HepG2 (cell line): ENCODE measurements at regions not wholly inside any gene's neighbourhood (a gene's known extent, or its start where the extent isn't known, plus 50 kb on each side); places are given as distances from the start of the nearest gene placed in this dataset.

ENCODE experiments used
- ETV6 ChIP-seq: sonication (generic); formaldehyde crosslinking; conservative IDR thresholded peaks from 2 replicates; pipeline ENCODE4 v1.4.0; 2020; ENCODE audit warnings: missing genetic modification reagents
- PHF8 ChIP-seq: sonication (generic); formaldehyde crosslinking; IDR thresholded peaks from 2 replicates; pipeline ENCODE4 v1.5.0; 2020; ENCODE audit warnings: missing genetic modification reagents
- PLRG1 ChIP-seq: fragments of 450-650 bp; conservative IDR thresholded peaks from 2 replicates; pipeline ENCODE4 v1.6.1; 2016
- SMC3 ChIP-seq: IDR thresholded peaks from 2 replicates; pipeline ENCODE4 v1.6.1; 2011; ENCODE audit warnings: low read length, improper control_type of control experiment
- TAF1 ChIP-seq: sonication (generic); formaldehyde crosslinking; IDR thresholded peaks from 2 replicates; pipeline ENCODE4 v1.4.0; 2020; ENCODE audit warnings: missing genetic modification reagents
- ZNF354B ChIP-seq: sonication (generic); formaldehyde crosslinking; IDR thresholded peaks from 2 replicates; pipeline ENCODE4 v1.8.0; 2022; ENCODE audit warnings: mild to moderate bottlenecking, missing genetic modification reagents
- ZNF550 ChIP-seq: sonication (generic); formaldehyde crosslinking; IDR thresholded peaks from 2 replicates; pipeline ENCODE4 v1.4.0; 2020; ENCODE audit warnings: mild to moderate bottlenecking, missing genetic modification reagents, borderline replicate concordance
- TF ChIP-seq, protein P1 (sequence below): sonication (generic); formaldehyde crosslinking; IDR thresholded peaks from 2 replicates; pipeline ENCODE4 v1.5.0; 2020; ENCODE audit warnings: mild to moderate bottlenecking, missing genetic modification reagents, moderate library complexity

DNA sequence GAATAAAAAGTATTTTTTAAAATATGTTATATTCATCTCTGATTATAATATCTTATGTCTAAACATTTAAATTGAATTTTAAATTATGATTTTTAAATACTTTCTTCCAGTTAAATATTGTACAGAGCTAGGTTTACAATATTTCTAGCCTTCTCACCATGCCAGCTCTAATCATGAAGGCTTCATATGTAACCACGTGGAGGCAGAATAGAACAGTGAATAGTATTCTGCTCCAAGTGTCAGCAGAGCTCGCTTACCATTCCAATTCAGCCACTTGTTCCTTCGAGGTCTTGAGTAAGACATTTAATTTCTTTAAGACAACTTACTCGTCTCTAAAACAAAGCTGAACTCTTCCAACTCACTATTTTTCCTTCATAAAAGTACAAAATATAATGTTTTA is 871.8 kb downstream of the SUCLG1 start:
- TF ChIP-seq TAF1 (CRISPR knock-in tag) (no peak), ZNF354B (CRISPR knock-in tag) (no peak), ZNF550 (CRISPR knock-in tag) (no peak), ETV6 (CRISPR knock-in tag) (no peak), SMC3 (no peak), PHF8 (no peak), PLRG1 (no peak)
- TF ChIP-seq, protein P1, sequence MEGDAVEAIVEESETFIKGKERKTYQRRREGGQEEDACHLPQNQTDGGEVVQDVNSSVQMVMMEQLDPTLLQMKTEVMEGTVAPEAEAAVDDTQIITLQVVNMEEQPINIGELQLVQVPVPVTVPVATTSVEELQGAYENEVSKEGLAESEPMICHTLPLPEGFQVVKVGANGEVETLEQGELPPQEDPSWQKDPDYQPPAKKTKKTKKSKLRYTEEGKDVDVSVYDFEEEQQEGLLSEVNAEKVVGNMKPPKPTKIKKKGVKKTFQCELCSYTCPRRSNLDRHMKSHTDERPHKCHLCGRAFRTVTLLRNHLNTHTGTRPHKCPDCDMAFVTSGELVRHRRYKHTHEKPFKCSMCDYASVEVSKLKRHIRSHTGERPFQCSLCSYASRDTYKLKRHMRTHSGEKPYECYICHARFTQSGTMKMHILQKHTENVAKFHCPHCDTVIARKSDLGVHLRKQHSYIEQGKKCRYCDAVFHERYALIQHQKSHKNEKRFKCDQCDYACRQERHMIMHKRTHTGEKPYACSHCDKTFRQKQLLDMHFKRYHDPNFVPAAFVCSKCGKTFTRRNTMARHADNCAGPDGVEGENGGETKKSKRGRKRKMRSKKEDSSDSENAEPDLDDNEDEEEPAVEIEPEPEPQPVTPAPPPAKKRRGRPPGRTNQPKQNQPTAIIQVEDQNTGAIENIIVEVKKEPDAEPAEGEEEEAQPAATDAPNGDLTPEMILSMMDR (CRISPR knock-in tag): peak; percentile 9; the same call in 1 of the 2 replicates
